HepG2 (cell line): ENCODE measurements at regions not wholly inside any gene's neighbourhood (a gene's known extent, or its start where the extent isn't known, plus 50 kb on each side); places are given as distances from the start of the nearest gene placed in this dataset.

Experiments
- HOXA9 ChIP-seq: sonication (generic); formaldehyde crosslinking; IDR thresholded peaks from 2 replicates; pipeline ENCODE4 v1.8.1; 2022; ENCODE audit warnings: missing genetic modification reagents, mild to moderate bottlenecking, moderate library complexity, borderline replicate concordance
- REL ChIP-seq: sonication (generic); formaldehyde crosslinking; conservative IDR thresholded peaks from 2 replicates; pipeline ENCODE4 v1.8.0; 2022; ENCODE audit warnings: mild to moderate bottlenecking, missing genetic modification reagents, moderate library complexity
- ZNF761 ChIP-seq: sonication (generic); formaldehyde crosslinking; conservative IDR thresholded peaks from 2 replicates; pipeline ENCODE4 v1.4.0; 2020; ENCODE audit warnings: mild to moderate bottlenecking, missing genetic modification reagents
- ZNF83 ChIP-seq: sonication (generic); formaldehyde crosslinking; IDR thresholded peaks from 2 replicates; pipeline ENCODE4 v1.4.0; 2020; ENCODE audit warnings: missing genetic modification reagents, mild to moderate bottlenecking, borderline replicate concordance
- TF ChIP-seq, protein P1 (sequence below): sonication (generic); formaldehyde crosslinking; IDR thresholded peaks from 2 replicates; pipeline ENCODE4 v1.4.0; 2020; ENCODE audit warnings: missing genetic modification reagents, borderline replicate concordance
- TF ChIP-seq, protein P2 (sequence below): sonication (generic); formaldehyde crosslinking; IDR thresholded peaks from 2 replicates; pipeline ENCODE4 v1.5.0; 2020; ENCODE audit warnings: missing genetic modification reagents
- TF ChIP-seq, protein P3 (sequence below): fragments of 450-650 bp; IDR thresholded peaks from 2 replicates; pipeline ENCODE4 v1.6.1; 2017; ENCODE audit warnings: mild to moderate bottlenecking

- TF ChIP-seq, protein P1, sequence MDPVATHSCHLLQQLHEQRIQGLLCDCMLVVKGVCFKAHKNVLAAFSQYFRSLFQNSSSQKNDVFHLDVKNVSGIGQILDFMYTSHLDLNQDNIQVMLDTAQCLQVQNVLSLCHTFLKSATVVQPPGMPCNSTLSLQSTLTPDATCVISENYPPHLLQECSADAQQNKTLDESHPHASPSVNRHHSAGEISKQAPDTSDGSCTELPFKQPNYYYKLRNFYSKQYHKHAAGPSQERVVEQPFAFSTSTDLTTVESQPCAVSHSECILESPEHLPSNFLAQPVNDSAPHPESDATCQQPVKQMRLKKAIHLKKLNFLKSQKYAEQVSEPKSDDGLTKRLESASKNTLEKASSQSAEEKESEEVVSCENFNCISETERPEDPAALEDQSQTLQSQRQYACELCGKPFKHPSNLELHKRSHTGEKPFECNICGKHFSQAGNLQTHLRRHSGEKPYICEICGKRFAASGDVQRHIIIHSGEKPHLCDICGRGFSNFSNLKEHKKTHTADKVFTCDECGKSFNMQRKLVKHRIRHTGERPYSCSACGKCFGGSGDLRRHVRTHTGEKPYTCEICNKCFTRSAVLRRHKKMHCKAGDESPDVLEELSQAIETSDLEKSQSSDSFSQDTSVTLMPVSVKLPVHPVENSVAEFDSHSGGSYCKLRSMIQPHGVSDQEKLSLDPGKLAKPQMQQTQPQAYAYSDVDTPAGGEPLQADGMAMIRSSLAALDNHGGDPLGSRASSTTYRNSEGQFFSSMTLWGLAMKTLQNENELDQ (CRISPR knock-in tag): no peak
- TF ChIP-seq ZNF83 (no peak), ZNF761 (CRISPR knock-in tag) (no peak), REL (CRISPR knock-in tag) (no peak), HOXA9 (no peak)
- TF ChIP-seq, protein P2, sequence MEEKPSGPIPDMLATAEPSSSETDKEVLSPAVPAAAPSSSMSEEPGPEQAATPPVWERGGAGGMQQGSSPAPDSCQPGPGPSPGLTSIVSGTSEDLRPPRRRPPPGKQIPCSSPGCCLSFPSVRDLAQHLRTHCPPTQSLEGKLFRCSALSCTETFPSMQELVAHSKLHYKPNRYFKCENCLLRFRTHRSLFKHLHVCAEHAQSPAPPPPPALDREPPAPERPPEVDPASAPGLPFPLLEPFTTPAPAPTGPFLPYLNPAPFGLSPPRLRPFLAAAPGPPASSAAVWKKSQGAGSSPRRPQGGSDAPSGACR (CRISPR knock-in tag): no peak
- TF ChIP-seq, protein P3, sequence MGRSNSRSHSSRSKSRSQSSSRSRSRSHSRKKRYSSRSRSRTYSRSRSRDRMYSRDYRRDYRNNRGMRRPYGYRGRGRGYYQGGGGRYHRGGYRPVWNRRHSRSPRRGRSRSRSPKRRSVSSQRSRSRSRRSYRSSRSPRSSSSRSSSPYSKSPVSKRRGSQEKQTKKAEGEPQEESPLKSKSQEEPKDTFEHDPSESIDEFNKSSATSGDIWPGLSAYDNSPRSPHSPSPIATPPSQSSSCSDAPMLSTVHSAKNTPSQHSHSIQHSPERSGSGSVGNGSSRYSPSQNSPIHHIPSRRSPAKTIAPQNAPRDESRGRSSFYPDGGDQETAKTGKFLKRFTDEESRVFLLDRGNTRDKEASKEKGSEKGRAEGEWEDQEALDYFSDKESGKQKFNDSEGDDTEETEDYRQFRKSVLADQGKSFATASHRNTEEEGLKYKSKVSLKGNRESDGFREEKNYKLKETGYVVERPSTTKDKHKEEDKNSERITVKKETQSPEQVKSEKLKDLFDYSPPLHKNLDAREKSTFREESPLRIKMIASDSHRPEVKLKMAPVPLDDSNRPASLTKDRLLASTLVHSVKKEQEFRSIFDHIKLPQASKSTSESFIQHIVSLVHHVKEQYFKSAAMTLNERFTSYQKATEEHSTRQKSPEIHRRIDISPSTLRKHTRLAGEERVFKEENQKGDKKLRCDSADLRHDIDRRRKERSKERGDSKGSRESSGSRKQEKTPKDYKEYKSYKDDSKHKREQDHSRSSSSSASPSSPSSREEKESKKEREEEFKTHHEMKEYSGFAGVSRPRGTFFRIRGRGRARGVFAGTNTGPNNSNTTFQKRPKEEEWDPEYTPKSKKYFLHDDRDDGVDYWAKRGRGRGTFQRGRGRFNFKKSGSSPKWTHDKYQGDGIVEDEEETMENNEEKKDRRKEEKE: no peak
These were observed 360.0 kb upstream of the PIK3R1 start for GRCh38 chr5:67855523-67855922.
